HEK293T (cell line): ENCODE measurements at regions not wholly inside any gene's neighbourhood (a gene's known extent, or its start where the extent isn't known, plus 50 kb on each side); places are given as distances from the start of the nearest gene placed in this dataset.

Source experiments
- CTCF ChIA-PET: fragments of 350-600 bp; formaldehyde crosslinking; extraction: SDS; loops from one replicate; lab custom pipeline; 2021; ENCODE audit warnings: antibody characterized with exemption, inconsistent platforms; lab: Yijun Ruan, JAX
- POLR2A ChIA-PET: fragments of 350-600 bp; formaldehyde crosslinking; extraction: SDS; loops from one replicate; lab custom pipeline; 2020; ENCODE audit warnings: antibody characterized with exemption, inconsistent platforms; lab: Yijun Ruan, JAX
- DNase-seq: peaks from one replicate; pipeline ENCODE4 v3.0.0; 2012; ENCODE audit warnings: mixed read lengths; ENCODE audit errors: extremely low spot score
- ARNT ChIP-seq: fragments of 450-650 bp; IDR thresholded peaks from 2 replicates; pipeline ENCODE4 v1.6.1; 2017; ENCODE audit warnings: mild to moderate bottlenecking
- BHLHE40 ChIP-seq: fragments of 450-650 bp; IDR thresholded peaks from 2 replicates; pipeline ENCODE4 v1.6.1; 2016; ENCODE audit warnings: mild to moderate bottlenecking, moderate library complexity, borderline replicate concordance
- CTBP1 ChIP-seq: fragments of 450-650 bp; IDR thresholded peaks from 2 replicates; pipeline ENCODE4 v1.6.1; 2016; ENCODE audit warnings: borderline replicate concordance
- ELF4 ChIP-seq: fragments of 450-650 bp; IDR thresholded peaks from 2 replicates; pipeline ENCODE4 v1.6.1; 2017; ENCODE audit warnings: antibody characterized with exemption
- FOXA1 ChIP-seq: fragments of 450-650 bp; IDR thresholded peaks from 2 replicates; pipeline ENCODE4 v1.6.1; 2016; ENCODE audit warnings: mild to moderate bottlenecking
- FOXK2 ChIP-seq: fragments of 450-650 bp; IDR thresholded peaks from 2 replicates; pipeline ENCODE4 v1.6.1; 2016; ENCODE audit warnings: mild to moderate bottlenecking
- FOXM1 ChIP-seq: fragments of 450-650 bp; IDR thresholded peaks from 2 replicates; pipeline ENCODE4 v1.6.1; 2017; ENCODE audit warnings: mild to moderate bottlenecking, borderline replicate concordance
- HDGF ChIP-seq: fragments of 450-650 bp; IDR thresholded peaks from 2 replicates; pipeline ENCODE4 v1.6.1; 2017; ENCODE audit warnings: antibody characterized with exemption, borderline replicate concordance
- L3MBTL2 ChIP-seq: fragments of 450-650 bp; conservative IDR thresholded peaks from 2 replicates; pipeline ENCODE4 v1.6.1; 2016; ENCODE audit warnings: mild to moderate bottlenecking
- LEF1 ChIP-seq: fragments of 450-650 bp; IDR thresholded peaks from 2 replicates; pipeline ENCODE4 v1.6.1; 2017; ENCODE audit warnings: mild to moderate bottlenecking, borderline replicate concordance
- NFRKB ChIP-seq: fragments of 450-650 bp; IDR thresholded peaks from 2 replicates; pipeline ENCODE4 v1.6.1; 2016; ENCODE audit warnings: mild to moderate bottlenecking, moderate library complexity
- SP1 ChIP-seq: fragments of 450-650 bp; IDR thresholded peaks from 2 replicates; pipeline ENCODE4 v1.6.1; 2017
- SUZ12 ChIP-seq: fragments of 450-650 bp; IDR thresholded peaks from 2 replicates; pipeline ENCODE4 v1.6.1; 2016; ENCODE audit warnings: mild to moderate bottlenecking
- TARDBP ChIP-seq: fragments of 450-650 bp; IDR thresholded peaks from 2 replicates; pipeline ENCODE4 v1.6.1; 2016
- ZNF384 ChIP-seq: fragments of 450-650 bp; IDR thresholded peaks from 2 replicates; pipeline ENCODE4 v1.6.1; 2016
- TF ChIP-seq, protein P1 (sequence below): fragments of 450-650 bp; IDR thresholded peaks from 2 replicates; pipeline ENCODE4 v1.6.1; 2016

- TF ChIP-seq NFRKB = no peak
- TF ChIP-seq BHLHE40 = no peak
- TF ChIP-seq FOXA1 = no peak
- no peak for TF ChIP-seq ZNF384
- TF ChIP-seq SUZ12 = no peak
- no peak for TF ChIP-seq ELF4
- TF ChIP-seq ARNT = no peak
- no peak for TF ChIP-seq CTBP1
- TF ChIP-seq, protein P1, sequence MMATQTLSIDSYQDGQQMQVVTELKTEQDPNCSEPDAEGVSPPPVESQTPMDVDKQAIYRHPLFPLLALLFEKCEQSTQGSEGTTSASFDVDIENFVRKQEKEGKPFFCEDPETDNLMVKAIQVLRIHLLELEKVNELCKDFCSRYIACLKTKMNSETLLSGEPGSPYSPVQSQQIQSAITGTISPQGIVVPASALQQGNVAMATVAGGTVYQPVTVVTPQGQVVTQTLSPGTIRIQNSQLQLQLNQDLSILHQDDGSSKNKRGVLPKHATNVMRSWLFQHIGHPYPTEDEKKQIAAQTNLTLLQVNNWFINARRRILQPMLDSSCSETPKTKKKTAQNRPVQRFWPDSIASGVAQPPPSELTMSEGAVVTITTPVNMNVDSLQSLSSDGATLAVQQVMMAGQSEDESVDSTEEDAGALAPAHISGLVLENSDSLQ = no peak
- TF ChIP-seq L3MBTL2 = no peak
- TF ChIP-seq TARDBP = no peak
- TF ChIP-seq LEF1 = no peak
- TF ChIP-seq HDGF = no peak
- TF ChIP-seq FOXK2 = no peak
- ChIA-PET POLR2A (no interaction called here), CTCF (no interaction called here)
- no peak for DNase-seq
These were observed 397.6 kb downstream of the BUD13 start for GRCh38 chr11:116375221-116375620.

DNA sequence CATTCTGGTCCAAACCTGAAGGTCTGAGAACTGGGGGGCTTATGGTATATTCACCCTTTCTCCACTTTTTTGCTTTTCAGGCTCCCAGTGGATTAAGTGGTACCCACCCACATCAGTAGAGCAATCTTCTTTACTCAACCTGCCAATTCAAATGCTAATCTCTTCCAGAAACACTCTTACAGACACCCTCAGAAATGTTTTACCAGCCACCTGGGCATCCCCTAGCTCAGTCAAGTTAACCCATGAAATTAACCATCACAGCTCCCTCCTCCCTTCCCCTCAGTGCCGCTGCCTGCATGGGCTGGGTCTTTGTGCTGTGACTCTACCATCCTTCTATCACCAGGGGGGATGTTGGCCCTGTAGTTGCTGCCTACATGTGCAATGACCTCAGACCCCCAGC, 398.7 kb downstream of the BUD13 start:
- no peak for DNase-seq
- POLR2A ChIA-PET = no interaction called here
- CTCF ChIA-PET = no interaction called here
- TF ChIP-seq SUZ12 (no peak), ARNT (no peak), NFRKB (no peak), CTBP1 (no peak), FOXK2 (no peak)

DNA sequence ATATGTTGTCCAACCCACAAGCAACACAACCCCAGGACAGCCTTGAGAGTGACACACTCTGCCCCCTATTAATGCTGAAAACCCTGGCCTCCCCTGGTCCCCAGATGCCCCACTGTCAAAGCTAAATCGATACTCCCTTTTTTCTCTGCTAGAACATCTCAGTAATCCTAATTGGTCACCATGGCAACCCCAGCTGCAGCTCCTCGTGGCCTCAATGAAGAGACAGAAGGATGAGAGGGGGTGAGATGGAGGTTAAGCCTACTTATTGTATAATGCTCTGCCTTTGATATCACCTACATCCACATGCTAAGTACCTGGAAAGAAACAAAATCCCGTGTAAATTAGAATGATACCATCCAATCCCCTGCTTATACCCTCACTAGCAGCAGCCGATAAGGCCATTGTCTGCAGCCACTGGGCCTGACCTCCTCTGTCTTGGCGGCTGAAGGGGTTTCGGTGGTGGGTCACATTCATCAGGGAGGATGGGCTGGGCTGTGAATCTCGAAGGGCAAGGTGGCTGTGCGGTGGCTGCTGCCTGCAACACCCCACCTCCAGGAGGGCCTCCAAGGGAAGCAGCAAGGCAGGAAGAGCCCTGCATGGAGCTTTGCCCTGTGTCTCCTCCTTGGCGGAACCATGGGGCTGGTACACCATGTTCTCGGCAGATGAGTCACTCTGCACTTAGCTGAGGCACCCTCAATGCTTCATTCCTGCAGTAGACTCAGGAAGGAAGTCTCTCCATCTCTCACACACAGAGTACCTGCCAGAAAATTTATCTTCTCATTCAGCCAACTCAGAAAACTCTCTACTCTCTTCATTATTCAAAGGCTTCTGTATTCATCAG, 399.5 kb downstream of the BUD13 start:
- no peak for DNase-seq
- POLR2A ChIA-PET = no interaction called here
- TF ChIP-seq NFRKB = no peak
- TF ChIP-seq, protein P1 = no peak
- no peak for TF ChIP-seq ARNT
- no peak for TF ChIP-seq FOXK2
- no peak for TF ChIP-seq TARDBP
- no peak for TF ChIP-seq L3MBTL2
- TF ChIP-seq FOXM1 = no peak

GRCh38 chr11:116371146-116371545, 401.6 kb downstream of the BUD13 start:
- POLR2A ChIA-PET = no interaction called here
- TF ChIP-seq ARNT (no peak), ZNF384 (no peak), FOXA1 (no peak), L3MBTL2 (no peak), BHLHE40 (no peak), SP1 (no peak)
- TF ChIP-seq, protein P1 = no peak
- CTCF ChIA-PET = no interaction called here
- no peak for DNase-seq

More for the DNA sequence above, 399.5 kb downstream of the BUD13 start:
- CTCF ChIA-PET = no interaction called here

DNA sequence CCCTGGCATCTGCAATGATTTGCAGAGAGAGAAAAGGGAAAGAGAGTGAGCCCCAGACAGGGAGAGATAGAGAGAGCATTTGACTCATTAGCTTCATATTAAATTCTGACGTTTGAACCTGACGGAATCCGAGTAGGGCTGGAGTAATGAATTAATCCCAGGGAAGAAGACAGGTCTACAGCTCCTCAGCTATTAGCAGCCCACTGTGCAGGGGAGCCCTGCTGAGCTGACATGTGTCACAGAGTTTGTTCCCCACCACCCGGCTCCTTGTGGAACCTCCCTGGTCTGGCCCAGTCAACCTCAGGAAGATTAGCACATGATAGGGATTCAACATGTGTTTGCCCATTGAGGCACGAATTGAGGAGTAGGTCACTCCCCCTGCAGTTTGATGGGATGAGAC, 404.0 kb downstream of the BUD13 start:
- no peak for DNase-seq
- CTCF ChIA-PET = no interaction called here

GRCh38 chr11:116366980-116367645, 405.7 kb downstream of the BUD13 start:
- TF ChIP-seq, protein P1 = no peak
- no peak for TF ChIP-seq ELF4
- no peak for TF ChIP-seq ZNF384
- no peak for TF ChIP-seq ARNT
- no peak for TF ChIP-seq L3MBTL2
- TF ChIP-seq SP1 = no peak
- no peak for TF ChIP-seq LEF1
- TF ChIP-seq FOXK2 = no peak
- no peak for TF ChIP-seq SUZ12
- no peak for TF ChIP-seq NFRKB
- no peak for TF ChIP-seq FOXM1
- TF ChIP-seq FOXA1 = no peak
- no peak for TF ChIP-seq CTBP1
- TF ChIP-seq HDGF = no peak
- TF ChIP-seq BHLHE40 = no peak
- TF ChIP-seq TARDBP = no peak
- POLR2A ChIA-PET = no interaction called here
- DNase-seq = no peak
- CTCF ChIA-PET = interaction anchor here (0.8 kb wide), 1 partner anchor 279 kb away, joined by 3 read pairs; no protein-coding TSS in a partner anchor

More for the DNA sequence above, 404.0 kb downstream of the BUD13 start:
- POLR2A ChIA-PET = no interaction called here
- no peak for TF ChIP-seq HDGF
